ENCODE measurements at regions not wholly inside any gene's neighbourhood (a gene's known extent, or its start where the extent isn't known, plus 50 kb on each side); places are given as distances from the start of the nearest gene placed in this dataset.

DNA sequence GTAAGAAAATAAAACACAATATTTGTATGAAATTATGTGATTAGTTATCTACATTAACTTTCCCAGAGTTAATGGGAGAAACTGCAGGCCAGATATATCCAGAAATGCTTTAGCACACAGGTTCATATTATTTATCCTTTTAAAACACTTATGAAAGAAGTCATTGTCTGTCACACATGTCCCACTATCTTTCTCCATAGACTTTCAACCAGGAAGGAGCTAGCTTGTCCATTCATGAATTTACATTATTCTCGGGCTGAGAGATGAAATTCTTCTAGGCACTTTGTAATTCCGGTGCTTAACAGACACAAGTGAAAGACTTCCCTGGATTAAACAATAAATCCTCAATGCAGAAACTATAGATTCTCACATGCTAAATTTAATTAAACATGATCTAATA lies 1043.2 kb downstream of the CDH9 start:
- ATAC-seq (no peak), DNase-seq (ENCODE audit: low spot score) (no peak), FAIRE-seq (no peak)
- H4K20me1 ChIP-seq (ENCODE audit: insufficient read depth, low read length), result no peaks in the 10 kb centered on the region
- BruUV-seq (replicated peaks), result no TSS peak
- 2% methylated on average over 2 of the region's 2 CpGs for WGBS (ENCODE audit: low lambda C conversion rate)
- peaks cover 23% of the 10 kb centered on the region for H3K9me3 ChIP-seq (ENCODE audit: low read length)
- H3K27me3 ChIP-seq (ENCODE audit: control insufficient read depth in 1 of 2, insufficient read depth in 2 of 2, low read length in 2 of 2), result no peaks in the 10 kb centered on the region
- CTCF ChIA-PET (ENCODE audit: low intra/inter-chr PET ratio, low total read pairs), result no interaction called here
- intact Hi-C loops (cut with micrococcal nuclease; ENCODE audit: unreplicated experiment) (no loop called here), in situ Hi-C loops (cut with HindIII; ENCODE audit: extremely low pct_ligation_motif_present, low pct_unique_long_range_greater_than_20kb) (no loop called here)
- no peaks in the 10 kb centered on the region for H3K4me1 ChIP-seq (ENCODE audit: insufficient read depth, low read length)
- no peak overlapping the region for H3K4me2 ChIP-seq (ENCODE audit: low read depth, low read length)
- POLR2A ChIA-PET, result no interaction called here
- no peaks in the 10 kb centered on the region for H3K79me2 ChIP-seq (ENCODE audit: insufficient read depth, low read length)
- no peak overlapping the region for H3K9ac ChIP-seq (ENCODE audit: insufficient read depth, low read depth, low read length)
- H3K27ac ChIP-seq (ENCODE audit: extremely low read length, insufficient read depth, low read length), result no peak overlapping the region
- no peak overlapping the region for H2AFZ ChIP-seq (ENCODE audit: low read length)
- H3K36me3 ChIP-seq (replicated peaks in 1 of 2; ENCODE audit: control insufficient read depth in 1 of 2, insufficient read depth in 2 of 2, low read length in 2 of 2), result no peaks in the 10 kb centered on the region
- H3K4me3 ChIP-seq (replicated peaks in 1 of 3; ENCODE audit: insufficient read depth in 1 of 3, low read depth in 2 of 3, low read length in 3 of 3), result no peak overlapping the region
- no peak for TF ChIP-seq BRD4 (CRISPR knock-in tag; IDR thresholded peaks at IDR 0.05)
- TF ChIP-seq ZNF350 (CRISPR knock-in tag; IDR thresholded peaks at IDR 0.05; ENCODE audit: borderline replicate concordance, low read depth), result no peak
- TF ChIP-seq MBD4 (IDR thresholded peaks at IDR 0.05; ENCODE audit: borderline replicate concordance, low read length), result no peak
- TF ChIP-seq RXRB (CRISPR knock-in tag; IDR thresholded peaks at IDR 0.05; ENCODE audit: borderline replicate concordance), result no peak
- TF ChIP-seq PITX1 (CRISPR knock-in tag; IDR thresholded peaks at IDR 0.05), result no peak
- no peak for TF ChIP-seq ZNF841 (CRISPR knock-in tag; IDR thresholded peaks at IDR 0.05; ENCODE audit: borderline replicate concordance)
- no peak for TF ChIP-seq ZFY (CRISPR knock-in tag; IDR thresholded peaks at IDR 0.05)
- no peak for TF ChIP-seq ZSCAN29 (CRISPR knock-in tag; conservative IDR thresholded peaks at IDR 0.05)
- no peak for TF ChIP-seq ZNF121 (CRISPR knock-in tag; IDR thresholded peaks at IDR 0.05)
- TF ChIP-seq NFYC (CRISPR knock-in tag; IDR thresholded peaks at IDR 0.05), result no peak
- TF ChIP-seq, protein P1, sequence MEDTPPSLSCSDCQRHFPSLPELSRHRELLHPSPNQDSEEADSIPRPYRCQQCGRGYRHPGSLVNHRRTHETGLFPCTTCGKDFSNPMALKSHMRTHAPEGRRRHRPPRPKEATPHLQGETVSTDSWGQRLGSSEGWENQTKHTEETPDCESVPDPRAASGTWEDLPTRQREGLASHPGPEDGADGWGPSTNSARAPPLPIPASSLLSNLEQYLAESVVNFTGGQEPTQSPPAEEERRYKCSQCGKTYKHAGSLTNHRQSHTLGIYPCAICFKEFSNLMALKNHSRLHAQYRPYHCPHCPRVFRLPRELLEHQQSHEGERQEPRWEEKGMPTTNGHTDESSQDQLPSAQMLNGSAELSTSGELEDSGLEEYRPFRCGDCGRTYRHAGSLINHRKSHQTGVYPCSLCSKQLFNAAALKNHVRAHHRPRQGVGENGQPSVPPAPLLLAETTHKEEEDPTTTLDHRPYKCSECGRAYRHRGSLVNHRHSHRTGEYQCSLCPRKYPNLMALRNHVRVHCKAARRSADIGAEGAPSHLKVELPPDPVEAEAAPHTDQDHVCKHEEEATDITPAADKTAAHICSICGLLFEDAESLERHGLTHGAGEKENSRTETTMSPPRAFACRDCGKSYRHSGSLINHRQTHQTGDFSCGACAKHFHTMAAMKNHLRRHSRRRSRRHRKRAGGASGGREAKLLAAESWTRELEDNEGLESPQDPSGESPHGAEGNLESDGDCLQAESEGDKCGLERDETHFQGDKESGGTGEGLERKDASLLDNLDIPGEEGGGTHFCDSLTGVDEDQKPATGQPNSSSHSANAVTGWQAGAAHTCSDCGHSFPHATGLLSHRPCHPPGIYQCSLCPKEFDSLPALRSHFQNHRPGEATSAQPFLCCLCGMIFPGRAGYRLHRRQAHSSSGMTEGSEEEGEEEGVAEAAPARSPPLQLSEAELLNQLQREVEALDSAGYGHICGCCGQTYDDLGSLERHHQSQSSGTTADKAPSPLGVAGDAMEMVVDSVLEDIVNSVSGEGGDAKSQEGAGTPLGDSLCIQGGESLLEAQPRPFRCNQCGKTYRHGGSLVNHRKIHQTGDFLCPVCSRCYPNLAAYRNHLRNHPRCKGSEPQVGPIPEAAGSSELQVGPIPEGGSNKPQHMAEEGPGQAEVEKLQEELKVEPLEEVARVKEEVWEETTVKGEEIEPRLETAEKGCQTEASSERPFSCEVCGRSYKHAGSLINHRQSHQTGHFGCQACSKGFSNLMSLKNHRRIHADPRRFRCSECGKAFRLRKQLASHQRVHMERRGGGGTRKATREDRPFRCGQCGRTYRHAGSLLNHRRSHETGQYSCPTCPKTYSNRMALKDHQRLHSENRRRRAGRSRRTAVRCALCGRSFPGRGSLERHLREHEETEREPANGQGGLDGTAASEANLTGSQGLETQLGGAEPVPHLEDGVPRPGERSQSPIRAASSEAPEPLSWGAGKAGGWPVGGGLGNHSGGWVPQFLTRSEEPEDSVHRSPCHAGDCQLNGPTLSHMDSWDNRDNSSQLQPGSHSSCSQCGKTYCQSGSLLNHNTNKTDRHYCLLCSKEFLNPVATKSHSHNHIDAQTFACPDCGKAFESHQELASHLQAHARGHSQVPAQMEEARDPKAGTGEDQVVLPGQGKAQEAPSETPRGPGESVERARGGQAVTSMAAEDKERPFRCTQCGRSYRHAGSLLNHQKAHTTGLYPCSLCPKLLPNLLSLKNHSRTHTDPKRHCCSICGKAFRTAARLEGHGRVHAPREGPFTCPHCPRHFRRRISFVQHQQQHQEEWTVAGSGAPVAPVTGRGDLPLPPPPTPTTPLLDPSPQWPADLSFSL (CRISPR knock-in tag; IDR thresholded peaks at IDR 0.05), result no peak
- TF ChIP-seq, protein P2, sequence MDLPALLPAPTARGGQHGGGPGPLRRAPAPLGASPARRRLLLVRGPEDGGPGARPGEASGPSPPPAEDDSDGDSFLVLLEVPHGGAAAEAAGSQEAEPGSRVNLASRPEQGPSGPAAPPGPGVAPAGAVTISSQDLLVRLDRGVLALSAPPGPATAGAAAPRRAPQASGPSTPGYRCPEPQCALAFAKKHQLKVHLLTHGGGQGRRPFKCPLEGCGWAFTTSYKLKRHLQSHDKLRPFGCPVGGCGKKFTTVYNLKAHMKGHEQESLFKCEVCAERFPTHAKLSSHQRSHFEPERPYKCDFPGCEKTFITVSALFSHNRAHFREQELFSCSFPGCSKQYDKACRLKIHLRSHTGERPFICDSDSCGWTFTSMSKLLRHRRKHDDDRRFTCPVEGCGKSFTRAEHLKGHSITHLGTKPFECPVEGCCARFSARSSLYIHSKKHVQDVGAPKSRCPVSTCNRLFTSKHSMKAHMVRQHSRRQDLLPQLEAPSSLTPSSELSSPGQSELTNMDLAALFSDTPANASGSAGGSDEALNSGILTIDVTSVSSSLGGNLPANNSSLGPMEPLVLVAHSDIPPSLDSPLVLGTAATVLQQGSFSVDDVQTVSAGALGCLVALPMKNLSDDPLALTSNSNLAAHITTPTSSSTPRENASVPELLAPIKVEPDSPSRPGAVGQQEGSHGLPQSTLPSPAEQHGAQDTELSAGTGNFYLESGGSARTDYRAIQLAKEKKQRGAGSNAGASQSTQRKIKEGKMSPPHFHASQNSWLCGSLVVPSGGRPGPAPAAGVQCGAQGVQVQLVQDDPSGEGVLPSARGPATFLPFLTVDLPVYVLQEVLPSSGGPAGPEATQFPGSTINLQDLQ (CRISPR knock-in tag; IDR thresholded peaks at IDR 0.05), result no peak
- TF ChIP-seq KDM1A (CRISPR knock-in tag; IDR thresholded peaks at IDR 0.05), result no peak
- no peak for TF ChIP-seq ZFP36L1 (CRISPR knock-in tag; IDR thresholded peaks at IDR 0.05)
- no peak for TF ChIP-seq ZNF225 (CRISPR knock-in tag; IDR thresholded peaks at IDR 0.05)
- TF ChIP-seq ZNF552 (CRISPR knock-in tag; IDR thresholded peaks at IDR 0.05; ENCODE audit: borderline replicate concordance), result no peak
- TF ChIP-seq MEF2D (CRISPR knock-in tag; IDR thresholded peaks at IDR 0.05), result no peak
- TF ChIP-seq, protein P3, sequence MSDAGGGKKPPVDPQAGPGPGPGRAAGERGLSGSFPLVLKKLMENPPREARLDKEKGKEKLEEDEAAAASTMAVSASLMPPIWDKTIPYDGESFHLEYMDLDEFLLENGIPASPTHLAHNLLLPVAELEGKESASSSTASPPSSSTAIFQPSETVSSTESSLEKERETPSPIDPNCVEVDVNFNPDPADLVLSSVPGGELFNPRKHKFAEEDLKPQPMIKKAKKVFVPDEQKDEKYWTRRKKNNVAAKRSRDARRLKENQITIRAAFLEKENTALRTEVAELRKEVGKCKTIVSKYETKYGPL (CRISPR knock-in tag; IDR thresholded peaks at IDR 0.05), result no peak
